SK-N-SH (cell line): ENCODE measurements at regions not wholly inside any gene's neighbourhood (a gene's known extent, or its start where the extent isn't known, plus 50 kb on each side); places are given as distances from the start of the nearest gene placed in this dataset.

Experiments
- CTCF ChIP-seq: fragments of 200-600 bp; sonication (generic); IDR thresholded peaks from 2 replicates; pipeline ENCODE4 v1.6.1; 2017; ENCODE audit warnings: antibody characterized with exemption, mild to moderate bottlenecking, moderate library complexity
- EP300 ChIP-seq, 2 experiments: IDR thresholded peaks; 2 replicates each; pipeline versions ENCODE4 v1.4.0 to v1.6.1; 2012; ENCODE audit warnings: borderline replicate concordance in 1 of 2, low read depth in 1 of 2, low read length in 1 of 2
- EZH2phosphoT487 ChIP-seq: fragments of 200-600 bp; sonication (generic); IDR thresholded peaks from 2 replicates; pipeline ENCODE4 v1.6.1; 2017; ENCODE audit warnings: low read depth, mixed run types, mild to moderate bottlenecking, antibody characterized with exemption, moderate library complexity, borderline replicate concordance
- FOXM1 ChIP-seq: IDR thresholded peaks from 2 replicates; pipeline ENCODE4 v1.4.0; 2012; ENCODE audit warnings: low read depth, mild to moderate bottlenecking
- GATA2 ChIP-seq: sonication (generic); formaldehyde crosslinking; IDR thresholded peaks from 2 replicates; pipeline ENCODE4 v1.5.0; 2020; ENCODE audit warnings: mild to moderate bottlenecking, missing genetic modification reagents
- JUND ChIP-seq: IDR thresholded peaks from 2 replicates; pipeline ENCODE4 v1.4.0; 2012
- POLR2AphosphoS5 ChIP-seq: IDR thresholded peaks from 2 replicates; pipeline ENCODE4 v1.6.1; 2012; ENCODE audit warnings: low read depth, low read length
- SIN3A ChIP-seq: IDR thresholded peaks from 2 replicates; pipeline ENCODE4 v1.6.1; 2012; ENCODE audit warnings: low read depth, mild to moderate bottlenecking, low read length, moderate library complexity, borderline replicate concordance
- YY1 ChIP-seq: IDR thresholded peaks from 2 replicates; pipeline ENCODE4 v1.4.0; 2012; ENCODE audit warnings: low read depth, mild to moderate bottlenecking

- no peak for TF ChIP-seq EP300 (IDR thresholded peaks at IDR 0.05; ENCODE audit: borderline replicate concordance in 1 of 2, low read depth in 1 of 2, low read length in 1 of 2)
- no peak for TF ChIP-seq POLR2AphosphoS5
- no peak for TF ChIP-seq CTCF
- no peak for TF ChIP-seq SIN3A
- no peak for TF ChIP-seq GATA2 (CRISPR knock-in tag)
- no peak for TF ChIP-seq FOXM1
- TF ChIP-seq YY1: no peak
- no peak for TF ChIP-seq EZH2phosphoT487
- TF ChIP-seq JUND: no peak
These were observed 690.8 kb downstream of the PCDH18 start for GRCh38 chr4:136841526-136841925.
